Astrocyte (in vitro differentiated cells and primary cell): ENCODE measurements at regions not wholly inside any gene's neighbourhood (a gene's known extent, or its start where the extent isn't known, plus 50 kb on each side); places are given as distances from the start of the nearest gene placed in this dataset.

Source experiments
- DNase-seq: peaks from one replicate; pipeline ENCODE4 v3.0.0-alpha.2; 2010; ENCODE audit warnings: low read depth
- FAIRE-seq: peaks from 2 replicates; lab custom pipeline; 2011; peaks lifted over from hg19 to GRCh38; lab: Jason Lieb, UNC
- H2AFZ ChIP-seq: 2 replicates; pipeline ENCODE4 v1.6.0; 2012; ENCODE audit warnings: low read depth, low read length, inconsistent platforms
- H3K27ac ChIP-seq: 2 replicates; pipeline ENCODE4 v1.5.1; 2011; ENCODE audit warnings: low read depth, low read length, inconsistent platforms
- H3K27me3 ChIP-seq: 2 replicates; pipeline ENCODE4 v1.6.0; 2011; ENCODE audit warnings: low read length, inconsistent platforms; ENCODE audit not compliant: insufficient read depth
- H3K36me3 ChIP-seq: 2 replicates; pipeline ENCODE4 v1.5.1; 2011; ENCODE audit warnings: low read length, inconsistent platforms; ENCODE audit not compliant: insufficient read depth
- H3K4me1 ChIP-seq: 2 replicates; pipeline ENCODE4 v1.5.1; 2011; ENCODE audit warnings: low read length, inconsistent platforms; ENCODE audit not compliant: insufficient read depth
- H3K4me2 ChIP-seq: 2 replicates; pipeline ENCODE4 v1.6.0; 2012; ENCODE audit warnings: low read length, inconsistent platforms
- H3K4me3 ChIP-seq: 2 replicates; pipeline ENCODE4 v1.5.1; 2011; ENCODE audit warnings: low read depth, mild to moderate bottlenecking, low read length, inconsistent platforms; ENCODE audit not compliant: insufficient read depth
- H3K79me2 ChIP-seq: 2 replicates; pipeline ENCODE4 v1.6.0; 2012; ENCODE audit warnings: mild to moderate bottlenecking, low read length, inconsistent platforms; ENCODE audit not compliant: insufficient read depth
- H3K9ac ChIP-seq: 2 replicates; pipeline ENCODE4 v1.6.0; 2012; ENCODE audit warnings: mild to moderate bottlenecking, low read length, inconsistent platforms
- H3K9me3 ChIP-seq: 2 replicates; pipeline ENCODE4 v1.5.1; 2012; ENCODE audit warnings: low read depth, mild to moderate bottlenecking, low read length, inconsistent platforms; ENCODE audit not compliant: insufficient read depth
- H4K20me1 ChIP-seq: 2 replicates; pipeline ENCODE4 v1.6.0; 2012; ENCODE audit warnings: low read length, inconsistent platforms; ENCODE audit not compliant: insufficient read depth
- H3K27ac Mint-ChIP-seq: one replicate; pipeline ENCODE4 v1.8.0; 2021; ENCODE audit warnings: mild to moderate bottlenecking, mixed read lengths; ENCODE audit not compliant: unreplicated experiment
- H3K27me3 Mint-ChIP-seq: one replicate; pipeline ENCODE4 v1.8.0; 2021; ENCODE audit warnings: low read depth, mixed read lengths; ENCODE audit not compliant: unreplicated experiment
- H3K36me3 Mint-ChIP-seq: one replicate; pipeline ENCODE4 v1.8.0; 2021; ENCODE audit warnings: low read depth, mixed read lengths; ENCODE audit not compliant: unreplicated experiment
- H3K4me1 Mint-ChIP-seq: one replicate; pipeline ENCODE4 v1.8.0; 2021; ENCODE audit warnings: low read depth, mixed read lengths; ENCODE audit not compliant: unreplicated experiment
- H3K4me3 Mint-ChIP-seq: one replicate; pipeline ENCODE4 v1.8.0; 2021; ENCODE audit warnings: mild to moderate bottlenecking, moderate library complexity, mixed read lengths; ENCODE audit not compliant: unreplicated experiment
- H3K9me3 Mint-ChIP-seq: one replicate; pipeline ENCODE4 v1.8.0; 2021; ENCODE audit warnings: mild to moderate bottlenecking, mixed read lengths; ENCODE audit not compliant: unreplicated experiment
- EZH2 ChIP-seq: IDR thresholded peaks from 2 replicates; pipeline ENCODE4 v1.6.1; 2012; ENCODE audit warnings: mild to moderate bottlenecking, low read length, inconsistent platforms; ENCODE audit not compliant: insufficient read depth
- TF ChIP-seq, protein P1 (sequence below): IDR thresholded peaks from 2 replicates; pipeline ENCODE4 v1.5.1; 2011; ENCODE audit warnings: low read depth, mild to moderate bottlenecking, inconsistent platforms, low read length, moderate library complexity; ENCODE audit not compliant: insufficient read depth

- FAIRE-seq (no peak), DNase-seq (no peak)
- no peak overlapping the region for H3K27ac Mint-ChIP-seq
- H3K4me1 ChIP-seq = no peaks in the 10 kb centered on the region
- H3K27me3 Mint-ChIP-seq = no peaks in the 10 kb centered on the region
- TF ChIP-seq EZH2 = no peak
- TF ChIP-seq, protein P1, sequence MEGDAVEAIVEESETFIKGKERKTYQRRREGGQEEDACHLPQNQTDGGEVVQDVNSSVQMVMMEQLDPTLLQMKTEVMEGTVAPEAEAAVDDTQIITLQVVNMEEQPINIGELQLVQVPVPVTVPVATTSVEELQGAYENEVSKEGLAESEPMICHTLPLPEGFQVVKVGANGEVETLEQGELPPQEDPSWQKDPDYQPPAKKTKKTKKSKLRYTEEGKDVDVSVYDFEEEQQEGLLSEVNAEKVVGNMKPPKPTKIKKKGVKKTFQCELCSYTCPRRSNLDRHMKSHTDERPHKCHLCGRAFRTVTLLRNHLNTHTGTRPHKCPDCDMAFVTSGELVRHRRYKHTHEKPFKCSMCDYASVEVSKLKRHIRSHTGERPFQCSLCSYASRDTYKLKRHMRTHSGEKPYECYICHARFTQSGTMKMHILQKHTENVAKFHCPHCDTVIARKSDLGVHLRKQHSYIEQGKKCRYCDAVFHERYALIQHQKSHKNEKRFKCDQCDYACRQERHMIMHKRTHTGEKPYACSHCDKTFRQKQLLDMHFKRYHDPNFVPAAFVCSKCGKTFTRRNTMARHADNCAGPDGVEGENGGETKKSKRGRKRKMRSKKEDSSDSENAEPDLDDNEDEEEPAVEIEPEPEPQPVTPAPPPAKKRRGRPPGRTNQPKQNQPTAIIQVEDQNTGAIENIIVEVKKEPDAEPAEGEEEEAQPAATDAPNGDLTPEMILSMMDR = no peak
- no peaks in the 10 kb centered on the region for H3K27me3 ChIP-seq
- no peaks in the 10 kb centered on the region for H4K20me1 ChIP-seq
- H3K27ac ChIP-seq = no peak overlapping the region
- H3K36me3 Mint-ChIP-seq = no peaks in the 10 kb centered on the region
- H3K9ac ChIP-seq = no peak overlapping the region
- no peak overlapping the region for H3K4me3 ChIP-seq
- no peak overlapping the region for H2AFZ ChIP-seq
- H3K36me3 ChIP-seq = no peaks in the 10 kb centered on the region
- no peak overlapping the region for H3K4me2 ChIP-seq
- H3K9me3 ChIP-seq = no peaks in the 10 kb centered on the region
- peaks cover 4% of the 10 kb centered on the region for H3K4me1 Mint-ChIP-seq
- no peaks in the 10 kb centered on the region for H3K79me2 ChIP-seq
- no peak overlapping the region for H3K4me3 Mint-ChIP-seq
- peaks cover 6% of the 10 kb centered on the region for H3K9me3 Mint-ChIP-seq
Observed at GRCh38 chr16:79800016-79800608, 199.6 kb upstream of the MAF start.

DNA sequence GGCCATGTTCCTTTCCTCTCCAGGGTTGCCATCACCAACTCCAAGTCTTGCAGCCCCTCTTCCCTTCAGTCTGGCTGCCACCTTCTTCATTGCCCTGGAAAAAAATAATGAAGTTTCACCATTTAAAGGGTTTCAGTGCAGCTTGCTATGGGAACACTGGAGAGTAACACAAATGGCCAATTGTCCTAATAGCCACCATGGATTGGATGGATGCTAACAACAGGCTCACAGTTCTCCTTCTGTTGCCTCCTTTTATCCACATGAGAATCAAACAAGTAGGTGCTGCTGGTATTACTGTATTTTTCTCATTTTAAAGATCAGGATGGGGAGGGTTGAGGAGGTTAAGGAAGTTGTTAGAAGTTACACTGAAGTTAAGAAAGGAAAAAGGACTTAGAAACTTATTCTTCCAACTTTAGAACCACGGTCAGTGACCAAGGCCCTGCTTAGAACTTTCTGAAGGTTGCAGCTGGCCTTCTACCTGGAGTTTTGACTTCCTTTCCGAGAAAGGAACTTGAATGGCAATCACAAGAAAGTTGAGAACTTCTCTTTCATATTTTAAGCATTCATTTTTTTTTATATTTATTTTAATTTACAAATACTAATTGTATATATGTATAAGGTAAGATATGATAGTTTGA lies 198.0 kb upstream of the MAF start:
- Mint-ChIP-seq H3K4me1 (peaks cover 4% of the 10 kb centered on the region), H3K9me3 (peaks cover 8% of the 10 kb centered on the region), H3K27ac (no peak overlapping the region), H3K36me3 (no peaks in the 10 kb centered on the region), H3K27me3 (no peaks in the 10 kb centered on the region), H3K4me3 (no peak overlapping the region)
- H3K79me2 ChIP-seq = no peaks in the 10 kb centered on the region
- DNase-seq (no peak), FAIRE-seq (no peak)
- TF ChIP-seq, protein P1 = no peak
- TF ChIP-seq EZH2 = no peak
- H3K27ac ChIP-seq = no peak overlapping the region
- no peak overlapping the region for H3K4me2 ChIP-seq
- no peaks in the 10 kb centered on the region for H4K20me1 ChIP-seq
- no peak overlapping the region for H2AFZ ChIP-seq
- no peaks in the 10 kb centered on the region for H3K9me3 ChIP-seq
- H3K4me3 ChIP-seq = no peak overlapping the region
- peaks cover 3% of the 10 kb centered on the region for H3K27me3 ChIP-seq
- no peaks in the 10 kb centered on the region for H3K36me3 ChIP-seq
- H3K4me1 ChIP-seq = no peaks in the 10 kb centered on the region
- H3K9ac ChIP-seq = no peak overlapping the region

- no peak overlapping the region for H3K4me2 ChIP-seq
- DNase-seq = no peak
- no peak overlapping the region for H2AFZ ChIP-seq
- H3K4me3 ChIP-seq = no peak overlapping the region
- no peak for TF ChIP-seq EZH2
- TF ChIP-seq, protein P1 = no peak
- no peaks in the 10 kb centered on the region for H3K79me2 ChIP-seq
- no peak overlapping the region for H3K27ac ChIP-seq
- no peaks in the 10 kb centered on the region for H3K36me3 ChIP-seq
- Mint-ChIP-seq H3K4me3 (no peak overlapping the region), H3K27ac (no peak overlapping the region), H3K9me3 (peaks cover 8% of the 10 kb centered on the region), H3K27me3 (no peaks in the 10 kb centered on the region), H3K4me1 (peaks cover 4% of the 10 kb centered on the region), H3K36me3 (no peaks in the 10 kb centered on the region)
- no peaks in the 10 kb centered on the region for H4K20me1 ChIP-seq
- no peaks in the 10 kb centered on the region for H3K9me3 ChIP-seq
- FAIRE-seq = no peak
- no peak overlapping the region for H3K9ac ChIP-seq
- H3K4me1 ChIP-seq = peaks cover 2% of the 10 kb centered on the region
- peaks cover 3% of the 10 kb centered on the region for H3K27me3 ChIP-seq
Observed at GRCh38 chr16:79797486-79797885, 196.9 kb upstream of the MAF start.
